Liver (tissue), 8 donors: ENCODE measurements at regions not wholly inside any gene's neighbourhood (a gene's known extent, or its start where the extent isn't known, plus 50 kb on each side); places are given as distances from the start of the nearest gene placed in this dataset.
A peak's percentile ranks its signal among the peaks of the same experiment; 100 is the strongest.

ENCODE experiments used
- DNase-seq: peaks from one replicate; pipeline ENCODE4 v3.0.0-alpha.2; 2017; ENCODE audit warnings: low spot score
- H3K27ac ChIP-seq, 2 donors: one replicate each; pipeline ENCODE4 v1.7.0; 2013; ENCODE audit warnings: inconsistent platforms in 2 of 2, low read length in 2 of 2, control low read depth in 1 of 2, low read depth in 1 of 2, mild to moderate bottlenecking in 1 of 2
- H3K27me3 ChIP-seq, 4 donors: one replicate each; pipeline versions ENCODE4 v1.6.1 to v1.7.0; 2013; ENCODE audit warnings: low read length in 3 of 4, inconsistent platforms in 1 of 4, mild to moderate bottlenecking in 1 of 4, moderate library complexity in 1 of 4; ENCODE audit not compliant: control insufficient read depth in 4 of 4, insufficient read depth in 4 of 4
- H3K36me3 ChIP-seq, 4 donors: one replicate each; pipeline versions ENCODE4 v1.6.1 to v1.7.0; 2013; ENCODE audit warnings: low read length in 3 of 4, mild to moderate bottlenecking in 3 of 4, low read depth in 1 of 4, moderate library complexity in 1 of 4; ENCODE audit not compliant: control insufficient read depth in 4 of 4, insufficient read depth in 3 of 4
- H3K4me1 ChIP-seq, 4 donors: one replicate each; pipeline versions ENCODE4 v1.6.1 to v1.7.0; 2013; ENCODE audit warnings: low read length in 3 of 4, mild to moderate bottlenecking in 3 of 4, moderate library complexity in 1 of 4; ENCODE audit not compliant: control insufficient read depth in 4 of 4, insufficient read depth in 4 of 4
- H3K4me3 ChIP-seq, 3 donors: one replicate each; pipeline versions ENCODE4 v1.6.1 to v1.7.0; 2013; ENCODE audit warnings: low read length in 3 of 3, control low read depth in 1 of 3, low read depth in 1 of 3, mild to moderate bottlenecking in 1 of 3
- H3K9ac ChIP-seq, 2 donors: one replicate each; pipeline ENCODE4 v1.7.0; 2013; ENCODE audit warnings: low read length in 2 of 2, mild to moderate bottlenecking in 2 of 2, moderate library complexity in 2 of 2, control low read depth in 1 of 2, low read depth in 1 of 2
- H3K9me3 ChIP-seq, 4 donors: one replicate each; pipeline versions ENCODE4 v1.6.1 to v1.7.0; 2013; ENCODE audit warnings: low read length in 3 of 4; ENCODE audit not compliant: control insufficient read depth in 4 of 4
- EGR1 ChIP-seq, 2 donors: IDR thresholded peaks; 2 replicates each; pipeline ENCODE4 v1.6.1; 2016 to 2018; ENCODE audit warnings: antibody characterized with exemption in 2 of 2, low read depth in 2 of 2
- FOXA1 ChIP-seq: IDR thresholded peaks from 2 replicates; pipeline ENCODE4 v1.6.1; 2016; ENCODE audit warnings: antibody characterized with exemption
- FOXA2 ChIP-seq: IDR thresholded peaks from 2 replicates; pipeline ENCODE4 v1.6.1; 2016; ENCODE audit warnings: antibody characterized with exemption
- GABPA ChIP-seq, 2 donors: IDR thresholded peaks in 1 of 2; conservative IDR thresholded peaks in 1 of 2; 2 replicates each; pipeline ENCODE4 v1.6.1; 2016; ENCODE audit warnings: antibody characterized with exemption in 2 of 2, mild to moderate bottlenecking in 1 of 2, moderate library complexity in 1 of 2
- HNF4A ChIP-seq, 2 donors: conservative IDR thresholded peaks; 2 replicates each; pipeline ENCODE4 v1.6.1; 2016; ENCODE audit warnings: antibody characterized with exemption in 2 of 2, mild to moderate bottlenecking in 2 of 2
- HNF4G ChIP-seq: IDR thresholded peaks from 2 replicates; pipeline ENCODE4 v1.6.1; 2016; ENCODE audit warnings: antibody characterized with exemption
- JUND ChIP-seq, 2 donors: IDR thresholded peaks; 2 replicates each; pipeline ENCODE4 v1.6.1; 2016; ENCODE audit warnings: antibody characterized with exemption in 2 of 2
- NR2F2 ChIP-seq: IDR thresholded peaks from 2 replicates; pipeline ENCODE4 v1.6.1; 2016; ENCODE audit warnings: antibody characterized with exemption
- RAD21 ChIP-seq, 2 donors: IDR thresholded peaks; 2 replicates each; pipeline ENCODE4 v1.6.1; 2016; ENCODE audit warnings: antibody characterized with exemption in 2 of 2, mild to moderate bottlenecking in 2 of 2
- RXRA ChIP-seq, 2 donors: IDR thresholded peaks; 2 replicates each; pipeline ENCODE4 v1.6.1; 2017 to 2018; ENCODE audit warnings: antibody characterized with exemption in 2 of 2, mild to moderate bottlenecking in 1 of 2
- SP1 ChIP-seq: IDR thresholded peaks from 2 replicates; pipeline ENCODE4 v1.6.1; 2018; ENCODE audit warnings: antibody characterized with exemption, mild to moderate bottlenecking
- TAF1 ChIP-seq: conservative IDR thresholded peaks from 2 replicates; pipeline ENCODE4 v1.6.1; 2016; ENCODE audit warnings: antibody characterized with exemption, mild to moderate bottlenecking
- YY1 ChIP-seq: IDR thresholded peaks from 2 replicates; pipeline ENCODE4 v1.6.1; 2016; ENCODE audit warnings: antibody characterized with exemption, mild to moderate bottlenecking
- WGBS: extraction: QIAGEN DNeasy Blood & Tissue Kit; methylation state at CpG from one replicate; pipeline ENCODE4 v1.1.7; 2013; 5-methylcytosine and 5-hydroxymethylcytosine counted together
- TF ChIP-seq, protein P1 (sequence below): fragments of 150-350 bp; IDR thresholded peaks from 2 replicates; pipeline ENCODE4 v1.5.1; 2017; ENCODE audit warnings: improper control_type of control experiment, low read depth, low read length; ENCODE audit not compliant: missing input control
- TF ChIP-seq, protein P2 (sequence below): IDR thresholded peaks from 2 replicates; pipeline ENCODE4 v1.6.1; 2016; ENCODE audit warnings: antibody characterized with exemption
- TF ChIP-seq, protein P3 (sequence below): IDR thresholded peaks from 2 replicates; pipeline ENCODE4 v1.6.1; 2016; ENCODE audit warnings: antibody characterized with exemption
- TF ChIP-seq, protein P4 (sequence below): IDR thresholded peaks from 2 replicates; pipeline ENCODE4 v1.6.1; 2016; ENCODE audit warnings: antibody characterized with exemption
- TF ChIP-seq, protein P5 (sequence below): IDR thresholded peaks from 2 replicates; pipeline ENCODE4 v1.6.1; 2016; ENCODE audit warnings: antibody characterized with exemption, mild to moderate bottlenecking
- donor health status: healthy.
- donor health status: healthy.
- donor health status: healthy.
- donor health status: healthy.
- donor health status: healthy.

DNA sequence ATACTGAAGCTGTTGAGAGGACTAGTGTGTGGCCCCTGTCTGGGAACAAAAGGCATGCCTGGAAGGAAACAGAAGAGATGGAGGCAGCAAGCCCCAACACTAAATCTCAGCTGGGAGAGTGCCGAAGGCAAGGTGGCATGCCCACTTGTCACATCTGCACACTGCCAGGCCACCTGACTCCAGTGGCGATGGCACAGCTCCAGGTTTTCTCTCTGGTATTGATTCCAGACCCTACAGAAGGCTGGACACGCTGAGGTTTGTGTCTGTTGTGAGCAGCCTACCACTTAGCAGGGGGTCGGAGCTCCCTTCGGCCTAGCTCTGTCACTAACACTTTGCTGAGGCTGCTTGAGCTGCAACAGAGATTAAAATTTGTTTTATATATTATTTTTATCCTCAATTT lies 307.3 kb downstream of the TDRD15 start:
- Histone ChIP-seq H3K4me3 (no peak overlapping the region), H3K27me3 (no peaks in the 10 kb centered on the region), H3K9ac (no peak overlapping the region), H3K4me1 (no peaks in the 10 kb centered on the region), H3K36me3 (no peaks in the 10 kb centered on the region), H3K9me3 (peaks cover 0 to 3% (median 0%) of the 10 kb centered on the region in 4 donors), H3K27ac (no peak overlapping the region)
- WGBS, result 87% methylated on average over 5 of the region's 5 CpGs
- TF ChIP-seq YY1, result no peak
- TF ChIP-seq EGR1 (IDR thresholded peaks at IDR 0.05; ENCODE audit: low read depth in 2 of 2), result no peak
- TF ChIP-seq, protein P1, sequence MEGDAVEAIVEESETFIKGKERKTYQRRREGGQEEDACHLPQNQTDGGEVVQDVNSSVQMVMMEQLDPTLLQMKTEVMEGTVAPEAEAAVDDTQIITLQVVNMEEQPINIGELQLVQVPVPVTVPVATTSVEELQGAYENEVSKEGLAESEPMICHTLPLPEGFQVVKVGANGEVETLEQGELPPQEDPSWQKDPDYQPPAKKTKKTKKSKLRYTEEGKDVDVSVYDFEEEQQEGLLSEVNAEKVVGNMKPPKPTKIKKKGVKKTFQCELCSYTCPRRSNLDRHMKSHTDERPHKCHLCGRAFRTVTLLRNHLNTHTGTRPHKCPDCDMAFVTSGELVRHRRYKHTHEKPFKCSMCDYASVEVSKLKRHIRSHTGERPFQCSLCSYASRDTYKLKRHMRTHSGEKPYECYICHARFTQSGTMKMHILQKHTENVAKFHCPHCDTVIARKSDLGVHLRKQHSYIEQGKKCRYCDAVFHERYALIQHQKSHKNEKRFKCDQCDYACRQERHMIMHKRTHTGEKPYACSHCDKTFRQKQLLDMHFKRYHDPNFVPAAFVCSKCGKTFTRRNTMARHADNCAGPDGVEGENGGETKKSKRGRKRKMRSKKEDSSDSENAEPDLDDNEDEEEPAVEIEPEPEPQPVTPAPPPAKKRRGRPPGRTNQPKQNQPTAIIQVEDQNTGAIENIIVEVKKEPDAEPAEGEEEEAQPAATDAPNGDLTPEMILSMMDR, result no peak
- TF ChIP-seq JUND (IDR thresholded peaks at IDR 0.05), result no peak
- TF ChIP-seq FOXA2, result no peak
- TF ChIP-seq, protein P2, sequence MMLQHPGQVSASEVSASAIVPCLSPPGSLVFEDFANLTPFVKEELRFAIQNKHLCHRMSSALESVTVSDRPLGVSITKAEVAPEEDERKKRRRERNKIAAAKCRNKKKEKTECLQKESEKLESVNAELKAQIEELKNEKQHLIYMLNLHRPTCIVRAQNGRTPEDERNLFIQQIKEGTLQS, result no peak
- TF ChIP-seq, protein P3, sequence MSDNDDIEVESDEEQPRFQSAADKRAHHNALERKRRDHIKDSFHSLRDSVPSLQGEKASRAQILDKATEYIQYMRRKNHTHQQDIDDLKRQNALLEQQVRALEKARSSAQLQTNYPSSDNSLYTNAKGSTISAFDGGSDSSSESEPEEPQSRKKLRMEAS, result no peak
- no peak for TF ChIP-seq NR2F2
- TF ChIP-seq TAF1, result no peak
- TF ChIP-seq SP1, result no peak
- TF ChIP-seq RAD21 (IDR thresholded peaks at IDR 0.05), result no peak
- DNase-seq, result no peak

DNA sequence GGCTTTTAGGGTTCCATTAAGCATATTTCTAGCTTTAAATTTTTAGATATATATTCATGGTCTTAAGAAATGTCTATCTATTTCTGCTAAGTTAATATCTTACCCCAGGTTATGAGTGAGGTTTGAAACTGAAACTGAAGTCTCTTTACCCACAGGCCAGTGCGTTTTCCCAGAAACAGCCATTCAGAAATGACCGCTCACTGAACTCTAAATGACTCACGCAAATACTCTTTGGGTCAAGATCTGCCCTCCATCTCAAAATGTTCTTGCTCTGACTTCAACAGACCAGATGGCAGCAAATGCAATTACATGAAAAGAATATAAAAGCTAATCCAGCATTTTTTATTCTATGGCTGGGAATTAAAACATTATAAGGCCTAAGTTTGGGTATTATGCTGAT lies 315.2 kb downstream of the TDRD15 start:
- no peaks in the 10 kb centered on the region for H3K36me3 ChIP-seq
- no peak overlapping the region for H3K27ac ChIP-seq
- 82% methylated on average over 3 of the region's 3 CpGs for whole genome bisulfite sequencing
- no peak for DNase-seq
- H3K9ac ChIP-seq, result no peak overlapping the region
- H3K4me1 ChIP-seq, result no peaks in the 10 kb centered on the region
- H3K9me3 ChIP-seq, result no peaks in the 10 kb centered on the region
- H3K4me3 ChIP-seq, result no peak overlapping the region
- no peaks in the 10 kb centered on the region for H3K27me3 ChIP-seq
- TF ChIP-seq, protein P2, result no peak
- TF ChIP-seq, protein P4, sequence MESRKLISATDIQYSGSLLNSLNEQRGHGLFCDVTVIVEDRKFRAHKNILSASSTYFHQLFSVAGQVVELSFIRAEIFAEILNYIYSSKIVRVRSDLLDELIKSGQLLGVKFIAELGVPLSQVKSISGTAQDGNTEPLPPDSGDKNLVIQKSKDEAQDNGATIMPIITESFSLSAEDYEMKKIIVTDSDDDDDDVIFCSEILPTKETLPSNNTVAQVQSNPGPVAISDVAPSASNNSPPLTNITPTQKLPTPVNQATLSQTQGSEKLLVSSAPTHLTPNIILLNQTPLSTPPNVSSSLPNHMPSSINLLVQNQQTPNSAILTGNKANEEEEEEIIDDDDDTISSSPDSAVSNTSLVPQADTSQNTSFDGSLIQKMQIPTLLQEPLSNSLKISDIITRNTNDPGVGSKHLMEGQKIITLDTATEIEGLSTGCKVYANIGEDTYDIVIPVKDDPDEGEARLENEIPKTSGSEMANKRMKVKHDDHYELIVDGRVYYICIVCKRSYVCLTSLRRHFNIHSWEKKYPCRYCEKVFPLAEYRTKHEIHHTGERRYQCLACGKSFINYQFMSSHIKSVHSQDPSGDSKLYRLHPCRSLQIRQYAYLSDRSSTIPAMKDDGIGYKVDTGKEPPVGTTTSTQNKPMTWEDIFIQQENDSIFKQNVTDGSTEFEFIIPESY, result no peak
- no peak for TF ChIP-seq GABPA (IDR thresholded peaks at IDR 0.05 in 1 of 2, conservative IDR thresholded peaks at IDR 0.05 in 1 of 2)
- TF ChIP-seq HNF4G, result no peak
- TF ChIP-seq FOXA2, result no peak
- TF ChIP-seq, protein P1, result no peak
- TF ChIP-seq NR2F2, result peak; percentile 67
- no peak for TF ChIP-seq EGR1 (IDR thresholded peaks at IDR 0.05; ENCODE audit: low read depth in 2 of 2)
- no peak for TF ChIP-seq YY1
- TF ChIP-seq, protein P5, sequence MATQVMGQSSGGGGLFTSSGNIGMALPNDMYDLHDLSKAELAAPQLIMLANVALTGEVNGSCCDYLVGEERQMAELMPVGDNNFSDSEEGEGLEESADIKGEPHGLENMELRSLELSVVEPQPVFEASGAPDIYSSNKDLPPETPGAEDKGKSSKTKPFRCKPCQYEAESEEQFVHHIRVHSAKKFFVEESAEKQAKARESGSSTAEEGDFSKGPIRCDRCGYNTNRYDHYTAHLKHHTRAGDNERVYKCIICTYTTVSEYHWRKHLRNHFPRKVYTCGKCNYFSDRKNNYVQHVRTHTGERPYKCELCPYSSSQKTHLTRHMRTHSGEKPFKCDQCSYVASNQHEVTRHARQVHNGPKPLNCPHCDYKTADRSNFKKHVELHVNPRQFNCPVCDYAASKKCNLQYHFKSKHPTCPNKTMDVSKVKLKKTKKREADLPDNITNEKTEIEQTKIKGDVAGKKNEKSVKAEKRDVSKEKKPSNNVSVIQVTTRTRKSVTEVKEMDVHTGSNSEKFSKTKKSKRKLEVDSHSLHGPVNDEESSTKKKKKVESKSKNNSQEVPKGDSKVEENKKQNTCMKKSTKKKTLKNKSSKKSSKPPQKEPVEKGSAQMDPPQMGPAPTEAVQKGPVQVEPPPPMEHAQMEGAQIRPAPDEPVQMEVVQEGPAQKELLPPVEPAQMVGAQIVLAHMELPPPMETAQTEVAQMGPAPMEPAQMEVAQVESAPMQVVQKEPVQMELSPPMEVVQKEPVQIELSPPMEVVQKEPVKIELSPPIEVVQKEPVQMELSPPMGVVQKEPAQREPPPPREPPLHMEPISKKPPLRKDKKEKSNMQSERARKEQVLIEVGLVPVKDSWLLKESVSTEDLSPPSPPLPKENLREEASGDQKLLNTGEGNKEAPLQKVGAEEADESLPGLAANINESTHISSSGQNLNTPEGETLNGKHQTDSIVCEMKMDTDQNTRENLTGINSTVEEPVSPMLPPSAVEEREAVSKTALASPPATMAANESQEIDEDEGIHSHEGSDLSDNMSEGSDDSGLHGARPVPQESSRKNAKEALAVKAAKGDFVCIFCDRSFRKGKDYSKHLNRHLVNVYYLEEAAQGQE, result no peak
- TF ChIP-seq JUND (IDR thresholded peaks at IDR 0.05), result peak in 1 of 2 donors; percentile 71
- peak; percentile 57 to 66 for TF ChIP-seq RXRA (IDR thresholded peaks at IDR 0.05)
- no peak for TF ChIP-seq HNF4A (conservative IDR thresholded peaks at IDR 0.05)
- no peak for TF ChIP-seq FOXA1
- TF ChIP-seq, protein P3, result no peak
- no peak for TF ChIP-seq TAF1
- peak; percentile 36 for TF ChIP-seq SP1
- TF ChIP-seq RAD21 (IDR thresholded peaks at IDR 0.05), result peak; percentile 14 to 16
